Panc1 (cell line): ENCODE measurements at regions not wholly inside any gene's neighbourhood (a gene's known extent, or its start where the extent isn't known, plus 50 kb on each side); places are given as distances from the start of the nearest gene placed in this dataset.

Experiments used
- ATAC-seq: fragments of 200-7000 bp; cut with Tn5 transposase; 2 replicates; pipeline ENCODE4 v1.9.1; 2020; ENCODE audit warnings: mild to moderate bottlenecking, moderate library complexity
- BruUV-seq: library from RNA; stranded (reverse); fragments of 400-500 nt; replicated peaks from 2 replicates; lab custom pipeline; 2021; lab: Mats Ljungman, UMichigan
- CTCF ChIA-PET: fragments of 300-600 bp; sonication (Branson Sonifier 250); formaldehyde crosslinking; loops from one replicate; lab custom pipeline; 2022; ENCODE audit warnings: antibody characterized with exemption; lab: Charles Lee
- POLR2A ChIA-PET: fragments of 300-600 bp; sonication (Branson Sonifier 250); formaldehyde crosslinking; loops from one replicate; lab custom pipeline; 2022; ENCODE audit warnings: antibody characterized with exemption; lab: Charles Lee
- DNase-seq: peaks from one replicate; pipeline ENCODE4 v3.0.0-alpha.2; 2010; ENCODE audit warnings: low read depth, low spot score
- H3K27ac ChIP-seq: 2 replicates; pipeline ENCODE4 v1.5.1; 2011; ENCODE audit warnings: mild to moderate bottlenecking, low read length, inconsistent platforms
- H3K27me3 ChIP-seq: fragments of 200-500 bp; sonication (Bioruptor generic); 2 replicates; pipeline ENCODE4 v1.6.0; 2014; ENCODE audit warnings: low read length, inconsistent platforms; ENCODE audit not compliant: control insufficient read depth, insufficient read depth
- H3K36me3 ChIP-seq: fragments of 200-500 bp; sonication (Bioruptor generic); 2 replicates; pipeline ENCODE4 v1.5.1; 2014; ENCODE audit warnings: inconsistent platforms, mild to moderate bottlenecking, low read length, moderate library complexity; ENCODE audit not compliant: control insufficient read depth, insufficient read depth
- H3K4me1 ChIP-seq: 2 replicates; pipeline ENCODE4 v1.5.1; 2011; ENCODE audit warnings: inconsistent platforms, mild to moderate bottlenecking, low read length, moderate library complexity; ENCODE audit not compliant: control insufficient read depth, insufficient read depth
- H3K4me3 ChIP-seq, 2 experiments: 2 replicates each; pipeline ENCODE4 v1.5.1; 2011 to 2012; ENCODE audit warnings: low read depth in 2 of 2, low read length in 2 of 2, mild to moderate bottlenecking in 2 of 2, inconsistent platforms in 1 of 2, moderate library complexity in 1 of 2
- H3K9me3 ChIP-seq: fragments of 200-500 bp; sonication (Bioruptor generic); 2 replicates; pipeline ENCODE4 v1.5.1; 2014; ENCODE audit warnings: low read depth, mild to moderate bottlenecking, inconsistent platforms, low read length, moderate library complexity; ENCODE audit not compliant: control insufficient read depth, insufficient read depth
- POLR2AphosphoS5 ChIP-seq: IDR thresholded peaks from 2 replicates; pipeline ENCODE4 v1.6.1; 2012; ENCODE audit warnings: mild to moderate bottlenecking, low read depth, low read length, moderate library complexity
- SIN3A ChIP-seq: IDR thresholded peaks from 2 replicates; pipeline ENCODE4 v1.6.1; 2012; ENCODE audit warnings: low read depth, mild to moderate bottlenecking, low read length, moderate library complexity, borderline replicate concordance; ENCODE audit not compliant: insufficient read depth
- TCF7L2 ChIP-seq: IDR thresholded peaks from 2 replicates; pipeline ENCODE4 v1.6.1; 2011; ENCODE audit warnings: mild to moderate bottlenecking, low read depth, low read length, inconsistent platforms
- in situ Hi-C: cut with HindIII; loops from 2 replicates; pipeline ENCODE4 v1.10.0; 2016; ENCODE audit warnings: low sequenced_read_pairs, low pct_unique_long_range_greater_than_20kb
- intact Hi-C: fragments of 100-400 bp; cut with micrococcal nuclease; formaldehyde crosslinking; loops from one replicate; pipeline ENCODE4 v1.10.0; 2022; ENCODE audit not compliant: unreplicated experiment
- TF ChIP-seq, protein P1 (sequence below): fragments of 450-650 bp; IDR thresholded peaks from 2 replicates; pipeline ENCODE4 v1.5.1; 2017; ENCODE audit warnings: mild to moderate bottlenecking
- TF ChIP-seq, protein P2 (sequence below), 2 experiments: IDR thresholded peaks; 2 replicates each; pipeline ENCODE4 v1.6.1; 2011 to 2012; ENCODE audit warnings: low read depth in 2 of 2, control low read depth in 1 of 2, low read length in 1 of 2, mild to moderate bottlenecking in 1 of 2, moderate library complexity in 1 of 2; ENCODE audit not compliant: insufficient read depth in 1 of 2

DNA sequence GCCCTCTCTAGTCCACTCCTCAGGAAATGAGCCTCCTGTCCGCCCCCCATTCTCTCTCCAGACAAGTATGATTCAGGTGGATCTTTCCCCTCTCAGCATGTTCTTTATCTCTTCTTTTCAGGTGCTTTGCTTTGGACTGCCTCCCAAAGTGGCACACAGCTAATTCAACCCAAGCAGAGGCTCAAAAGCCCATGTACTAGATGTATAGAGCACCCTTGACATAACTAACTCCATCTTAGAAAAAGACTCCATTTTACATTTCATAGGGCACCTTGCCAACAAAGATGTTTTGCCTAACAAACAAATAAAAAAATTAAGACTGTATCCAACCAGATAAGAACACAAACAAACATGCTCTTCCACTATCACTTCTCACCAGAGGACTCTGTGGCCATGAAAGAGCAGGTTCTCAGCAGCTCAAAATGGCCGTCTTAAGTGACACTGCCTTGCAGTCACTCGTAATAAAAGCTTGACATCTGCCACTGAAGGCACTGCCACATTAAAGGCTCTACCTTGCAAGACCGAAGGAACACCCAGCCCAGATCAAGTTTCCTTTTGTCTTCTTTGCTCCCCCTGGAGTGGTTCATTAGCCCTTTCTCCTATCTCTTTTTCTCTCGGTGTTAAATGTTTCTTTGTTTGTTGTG lies 84.9 kb upstream of the TAB3 start:
- H3K4me1 ChIP-seq = no peaks in the 10 kb centered on the region
- DNase-seq (no peak), ATAC-seq (no peak)
- ChIA-PET CTCF (no interaction called here), POLR2A (no interaction called here)
- intact Hi-C loops = no loop called here
- BruUV-seq = no TSS peak
- H3K9me3 ChIP-seq = no peaks in the 10 kb centered on the region
- no peak overlapping the region for H3K27ac ChIP-seq
- no peaks in the 10 kb centered on the region for H3K27me3 ChIP-seq
- no peak overlapping the region for H3K4me3 ChIP-seq
- no peak for TF ChIP-seq TCF7L2
- TF ChIP-seq POLR2AphosphoS5 = no peak
- no peaks in the 10 kb centered on the region for H3K36me3 ChIP-seq
- in situ Hi-C loops = no loop called here

DNA sequence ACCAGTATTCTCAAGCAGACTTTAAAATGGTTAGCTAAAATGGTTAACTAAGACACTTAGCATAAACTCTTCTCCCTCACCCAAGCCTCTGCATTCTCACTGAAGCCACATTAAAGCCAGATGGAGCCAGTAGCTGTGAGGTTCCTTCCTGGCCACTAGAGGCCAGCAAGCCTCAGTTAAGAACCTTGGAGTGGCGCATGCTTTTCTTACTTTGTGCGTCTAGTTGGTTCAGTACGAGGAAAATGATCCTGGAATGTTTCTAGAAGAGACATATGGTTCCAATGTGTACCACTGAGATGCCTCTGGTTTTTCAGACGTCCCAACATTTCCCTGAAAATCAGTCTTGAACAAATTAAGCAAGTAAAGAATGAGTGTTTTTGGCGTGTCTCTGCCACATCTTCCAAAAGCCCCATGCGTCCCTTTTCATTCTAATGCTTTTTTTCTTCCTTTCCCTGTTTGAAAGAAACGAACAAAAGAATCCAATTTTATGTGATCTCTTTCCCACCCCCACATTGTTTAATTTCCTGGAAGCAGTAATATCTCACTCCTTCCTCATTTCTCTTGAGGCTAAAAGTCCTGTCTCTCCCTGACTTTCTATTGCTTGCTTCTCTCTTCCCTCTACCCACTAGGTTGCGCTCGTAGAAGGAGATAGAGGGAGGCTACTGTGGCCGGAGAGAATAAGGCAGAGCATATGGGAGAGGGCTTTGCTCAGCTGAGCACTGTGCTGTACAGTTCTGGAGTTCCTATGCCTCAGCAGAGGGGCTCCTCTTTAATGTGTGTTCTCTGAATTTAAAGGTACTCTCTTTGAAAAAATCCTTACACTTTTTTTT lies 82.9 kb upstream of the TAB3 start:
- Histone ChIP-seq H3K27ac (no peak overlapping the region), H3K36me3 (no peaks in the 10 kb centered on the region), H3K27me3 (no peaks in the 10 kb centered on the region), H3K4me3 (peak overlapping the region in 1 of 2 experiments; percentile 45; a peak in 2 of 4 replicates), H3K4me1 (no peaks in the 10 kb centered on the region), H3K9me3 (no peaks in the 10 kb centered on the region)
- no TSS peak for BruUV-seq
- intact Hi-C loops = no loop called here
- DNase-seq (peak; percentile 30), ATAC-seq (peak; percentile 86)
- in situ Hi-C loops = no loop called here
- ChIA-PET POLR2A (no interaction called here), CTCF (no interaction called here)
- TF ChIP-seq, protein P1, sequence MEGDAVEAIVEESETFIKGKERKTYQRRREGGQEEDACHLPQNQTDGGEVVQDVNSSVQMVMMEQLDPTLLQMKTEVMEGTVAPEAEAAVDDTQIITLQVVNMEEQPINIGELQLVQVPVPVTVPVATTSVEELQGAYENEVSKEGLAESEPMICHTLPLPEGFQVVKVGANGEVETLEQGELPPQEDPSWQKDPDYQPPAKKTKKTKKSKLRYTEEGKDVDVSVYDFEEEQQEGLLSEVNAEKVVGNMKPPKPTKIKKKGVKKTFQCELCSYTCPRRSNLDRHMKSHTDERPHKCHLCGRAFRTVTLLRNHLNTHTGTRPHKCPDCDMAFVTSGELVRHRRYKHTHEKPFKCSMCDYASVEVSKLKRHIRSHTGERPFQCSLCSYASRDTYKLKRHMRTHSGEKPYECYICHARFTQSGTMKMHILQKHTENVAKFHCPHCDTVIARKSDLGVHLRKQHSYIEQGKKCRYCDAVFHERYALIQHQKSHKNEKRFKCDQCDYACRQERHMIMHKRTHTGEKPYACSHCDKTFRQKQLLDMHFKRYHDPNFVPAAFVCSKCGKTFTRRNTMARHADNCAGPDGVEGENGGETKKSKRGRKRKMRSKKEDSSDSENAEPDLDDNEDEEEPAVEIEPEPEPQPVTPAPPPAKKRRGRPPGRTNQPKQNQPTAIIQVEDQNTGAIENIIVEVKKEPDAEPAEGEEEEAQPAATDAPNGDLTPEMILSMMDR = peak; percentile 79
- TF ChIP-seq TCF7L2 (no peak), POLR2AphosphoS5 (no peak), SIN3A (no peak)

DNA sequence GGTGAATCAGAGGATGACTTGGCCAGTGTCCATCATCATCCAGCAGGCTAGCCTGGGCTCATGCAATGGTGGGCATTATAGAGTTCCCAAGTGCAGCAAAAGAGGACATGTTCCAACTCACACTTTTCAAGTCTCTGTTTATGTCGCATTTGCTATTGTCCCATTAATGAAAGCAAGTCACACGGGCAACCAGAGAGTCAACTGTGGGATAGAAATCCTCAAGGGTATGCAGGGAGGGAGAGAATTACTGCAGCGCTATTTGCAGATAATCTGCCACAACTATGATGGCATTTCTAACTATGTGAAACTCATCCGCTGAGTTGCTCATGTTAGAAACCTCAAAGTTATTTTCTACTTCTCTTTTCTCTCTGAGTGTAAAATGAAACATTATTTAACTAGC lies 78.5 kb upstream of the TAB3 start:
- Histone ChIP-seq H3K27ac (no peak overlapping the region), H3K36me3 (no peaks in the 10 kb centered on the region), H3K4me3 (no peak overlapping the region), H3K9me3 (no peaks in the 10 kb centered on the region), H3K4me1 (no peaks in the 10 kb centered on the region), H3K27me3 (no peaks in the 10 kb centered on the region)
- TF ChIP-seq SIN3A (no peak), POLR2AphosphoS5 (no peak), TCF7L2 (no peak)
- TF ChIP-seq, protein P1 = no peak
- TF ChIP-seq, protein P2, sequence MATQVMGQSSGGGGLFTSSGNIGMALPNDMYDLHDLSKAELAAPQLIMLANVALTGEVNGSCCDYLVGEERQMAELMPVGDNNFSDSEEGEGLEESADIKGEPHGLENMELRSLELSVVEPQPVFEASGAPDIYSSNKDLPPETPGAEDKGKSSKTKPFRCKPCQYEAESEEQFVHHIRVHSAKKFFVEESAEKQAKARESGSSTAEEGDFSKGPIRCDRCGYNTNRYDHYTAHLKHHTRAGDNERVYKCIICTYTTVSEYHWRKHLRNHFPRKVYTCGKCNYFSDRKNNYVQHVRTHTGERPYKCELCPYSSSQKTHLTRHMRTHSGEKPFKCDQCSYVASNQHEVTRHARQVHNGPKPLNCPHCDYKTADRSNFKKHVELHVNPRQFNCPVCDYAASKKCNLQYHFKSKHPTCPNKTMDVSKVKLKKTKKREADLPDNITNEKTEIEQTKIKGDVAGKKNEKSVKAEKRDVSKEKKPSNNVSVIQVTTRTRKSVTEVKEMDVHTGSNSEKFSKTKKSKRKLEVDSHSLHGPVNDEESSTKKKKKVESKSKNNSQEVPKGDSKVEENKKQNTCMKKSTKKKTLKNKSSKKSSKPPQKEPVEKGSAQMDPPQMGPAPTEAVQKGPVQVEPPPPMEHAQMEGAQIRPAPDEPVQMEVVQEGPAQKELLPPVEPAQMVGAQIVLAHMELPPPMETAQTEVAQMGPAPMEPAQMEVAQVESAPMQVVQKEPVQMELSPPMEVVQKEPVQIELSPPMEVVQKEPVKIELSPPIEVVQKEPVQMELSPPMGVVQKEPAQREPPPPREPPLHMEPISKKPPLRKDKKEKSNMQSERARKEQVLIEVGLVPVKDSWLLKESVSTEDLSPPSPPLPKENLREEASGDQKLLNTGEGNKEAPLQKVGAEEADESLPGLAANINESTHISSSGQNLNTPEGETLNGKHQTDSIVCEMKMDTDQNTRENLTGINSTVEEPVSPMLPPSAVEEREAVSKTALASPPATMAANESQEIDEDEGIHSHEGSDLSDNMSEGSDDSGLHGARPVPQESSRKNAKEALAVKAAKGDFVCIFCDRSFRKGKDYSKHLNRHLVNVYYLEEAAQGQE (IDR thresholded peaks at IDR 0.05; ENCODE audit: insufficient read depth in 1 of 2, low read depth in 2 of 2, low read length in 1 of 2) = no peak
- DNase-seq = no peak
- in situ Hi-C loops = no loop called here
- intact Hi-C loops = no loop called here
- ChIA-PET CTCF (no interaction called here), POLR2A (no interaction called here)
- no TSS peak for BruUV-seq
- ATAC-seq = no peak
